SK-N-SH treated with all-trans-retinoic acid at 6 μM for 48 hours (cell line): ENCODE measurements at regions not wholly inside any gene's neighbourhood (a gene's known extent, or its start where the extent isn't known, plus 50 kb on each side); places are given as distances from the start of the nearest gene placed in this dataset.

Experiments
- ARNTL ChIP-seq: fragments of 450-650 bp; formaldehyde crosslinking; IDR thresholded peaks from 2 replicates; pipeline ENCODE4 v1.5.0; 2020; ENCODE audit warnings: low read depth, mild to moderate bottlenecking, moderate library complexity, borderline replicate concordance
- BACH2 ChIP-seq: fragments of 250-450 bp; sonication (Bioruptor Pico); IDR thresholded peaks from 2 replicates; pipeline ENCODE4 v1.9.0; 2021; ENCODE audit warnings: mild to moderate bottlenecking, borderline replicate concordance
- CREB5 ChIP-seq: fragments of 250-450 bp; sonication (Bioruptor Pico); IDR thresholded peaks from 2 replicates; pipeline ENCODE4 v1.5.1; 2020; ENCODE audit warnings: low read depth, mild to moderate bottlenecking, moderate library complexity
- ESRRG ChIP-seq: fragments of 250-450 bp; sonication (Bioruptor Pico); IDR thresholded peaks from 2 replicates; pipeline ENCODE4 v1.6.1; 2021; ENCODE audit warnings: mild to moderate bottlenecking
- ISL1 ChIP-seq: fragments of 250-450 bp; sonication (Bioruptor Pico); IDR thresholded peaks from 2 replicates; pipeline ENCODE4 v2.1.2; 2022; ENCODE audit warnings: mild to moderate bottlenecking, moderate library complexity
- POU6F1 ChIP-seq: fragments of 250-450 bp; sonication (Bioruptor Pico); IDR thresholded peaks from 2 replicates; pipeline ENCODE4 v1.8.0; 2021; ENCODE audit warnings: low read depth, mild to moderate bottlenecking, moderate library complexity, borderline replicate concordance
- PPARA ChIP-seq: fragments of 250-450 bp; sonication (Bioruptor Pico); IDR thresholded peaks from 2 replicates; pipeline ENCODE4 v1.5.0; 2020; ENCODE audit warnings: mild to moderate bottlenecking, borderline replicate concordance
- RARB ChIP-seq: fragments of 250-450 bp; sonication (Bioruptor Pico); IDR thresholded peaks from 2 replicates; pipeline ENCODE4 v1.8.0; 2021; ENCODE audit warnings: mild to moderate bottlenecking, moderate library complexity
- TCF4 ChIP-seq: fragments of 250-450 bp; sonication (Bioruptor Pico); IDR thresholded peaks from 2 replicates; pipeline ENCODE4 v1.8.0; 2021; ENCODE audit warnings: mild to moderate bottlenecking, moderate library complexity, borderline replicate concordance
- TSHZ2 ChIP-seq: fragments of 250-450 bp; sonication (Bioruptor Pico); IDR thresholded peaks from 2 replicates; pipeline ENCODE4 v1.5.0; 2020; ENCODE audit warnings: mild to moderate bottlenecking, moderate library complexity
- ZFP30 ChIP-seq: fragments of 450-650 bp; formaldehyde crosslinking; IDR thresholded peaks from 2 replicates; pipeline ENCODE4 v1.5.0; 2022; ENCODE audit warnings: mild to moderate bottlenecking, moderate library complexity
- ZNF565 ChIP-seq: fragments of 450-650 bp; formaldehyde crosslinking; conservative IDR thresholded peaks from 2 replicates; pipeline ENCODE4 v1.5.0; 2020; ENCODE audit warnings: low read depth, mild to moderate bottlenecking, moderate library complexity
- ZNF70 ChIP-seq: fragments of 450-650 bp; formaldehyde crosslinking; IDR thresholded peaks from 2 replicates; pipeline ENCODE4 v1.5.0; 2020; ENCODE audit warnings: mild to moderate bottlenecking, moderate library complexity
- ZNF8 ChIP-seq: fragments of 450-650 bp; formaldehyde crosslinking; IDR thresholded peaks from 2 replicates; pipeline ENCODE4 v1.5.0; 2020; ENCODE audit warnings: mild to moderate bottlenecking, moderate library complexity

- TF ChIP-seq TSHZ2 (CRISPR knock-in tag): no peak
- no peak for TF ChIP-seq POU6F1
- no peak for TF ChIP-seq ZFP30 (CRISPR knock-in tag)
- no peak for TF ChIP-seq TCF4
- no peak for TF ChIP-seq RARB (CRISPR knock-in tag)
- no peak for TF ChIP-seq ARNTL (CRISPR knock-in tag)
- TF ChIP-seq ZNF565: no peak
- no peak for TF ChIP-seq ZNF8 (CRISPR knock-in tag)
- no peak for TF ChIP-seq BACH2 (CRISPR knock-in tag)
- no peak for TF ChIP-seq ZNF70 (CRISPR knock-in tag)
- TF ChIP-seq CREB5: no peak
- no peak for TF ChIP-seq ISL1
- TF ChIP-seq ESRRG: no peak
- TF ChIP-seq PPARA (CRISPR knock-in tag): no peak
These were observed 77.4 kb upstream of the DNAJC10 start for GRCh38 chr2:182638667-182639066.
